ENCODE measurements at regions not wholly inside any gene's neighbourhood (a gene's known extent, or its start where the extent isn't known, plus 50 kb on each side); places are given as distances from the start of the nearest gene placed in this dataset.
A peak's percentile ranks its signal among the peaks of the same experiment; 100 is the strongest.
"Not testable (repeated sequence)": the region's sequence is repeated elsewhere in the genome, so short reads cannot be mapped to it uniquely, and the experiment has no call there.

- no peak overlapping the region for H3K27ac Mint-ChIP-seq
- H3K9me3 Mint-ChIP-seq: no peaks in the 10 kb centered on the region
- H3K36me3 Mint-ChIP-seq (ENCODE audit: insufficient read depth): no peaks in the 10 kb centered on the region
- no peaks in the 10 kb centered on the region for H3K4me1 Mint-ChIP-seq (ENCODE audit: low read depth in 2 of 2)
- H3K27me3 Mint-ChIP-seq: peaks cover 0 to 9% of the 10 kb centered on the region in 2 donors
- no peak overlapping the region for H3K4me3 Mint-ChIP-seq
- no peak for DNase-seq
- no peak for ATAC-seq (replicated peaks)
Observed at GRCh38 chr11:110514967-110515366, 85.2 kb downstream of the FDX1 start.

- H3K27me3 Mint-ChIP-seq; H3K36me3 Mint-ChIP-seq (ENCODE audit: insufficient read depth); H3K27ac Mint-ChIP-seq; H3K4me3 Mint-ChIP-seq; H3K9me3 Mint-ChIP-seq; DNase-seq; ATAC-seq (replicated peaks): not testable (repeated sequence)
- H3K4me1 Mint-ChIP-seq (ENCODE audit: low read depth in 2 of 2): peaks cover 11 to 18% of the 10 kb centered on the region in 2 donors
Observed at GRCh38 chr11:110517381-110517780, 87.6 kb downstream of the FDX1 start.

GRCh38 chr11:110518809-110519514 lies 89.2 kb downstream of the FDX1 start:
- no peak overlapping the region for H3K4me3 Mint-ChIP-seq
- no peak overlapping the region for H3K27ac Mint-ChIP-seq
- H3K9me3 Mint-ChIP-seq: no peaks in the 10 kb centered on the region
- peaks cover 24 to 31% of the 10 kb centered on the region in 2 donors for H3K4me1 Mint-ChIP-seq (ENCODE audit: low read depth in 2 of 2)
- ATAC-seq (replicated peaks) (no peak), DNase-seq (no peak)
- no peaks in the 10 kb centered on the region for H3K36me3 Mint-ChIP-seq (ENCODE audit: insufficient read depth)
- H3K27me3 Mint-ChIP-seq: peaks cover 0 to 5% of the 10 kb centered on the region in 2 donors

GRCh38 chr11:110519796-110520195 lies 90.0 kb downstream of the FDX1 start:
- ATAC-seq (replicated peaks) (no peak), DNase-seq (no peak)
- Mint-ChIP-seq H3K9me3 (no peaks in the 10 kb centered on the region), H3K27ac (no peak overlapping the region), H3K27me3 (no peaks in the 10 kb centered on the region), H3K36me3 (ENCODE audit: insufficient read depth) (no peaks in the 10 kb centered on the region), H3K4me1 (ENCODE audit: low read depth in 2 of 2) (peaks cover 32 to 39% of the 10 kb centered on the region in 2 donors), H3K4me3 (no peak overlapping the region)

GRCh38 chr11:110522471-110522870 lies 92.7 kb downstream of the FDX1 start:
- Mint-ChIP-seq H3K27me3 (no peaks in the 10 kb centered on the region), H3K9me3 (no peaks in the 10 kb centered on the region), H3K4me1 (ENCODE audit: low read depth in 2 of 2) (peaks cover 49 to 63% of the 10 kb centered on the region in 2 donors), H3K4me3 (peak overlapping the region; percentile 42 to 59), H3K27ac (peak overlapping the region; percentile 70 to 81), H3K36me3 (ENCODE audit: insufficient read depth) (no peaks in the 10 kb centered on the region)
- ATAC-seq (replicated peaks) (peak; percentile 52), DNase-seq (no peak)

- peaks cover 62 to 77% of the 10 kb centered on the region in 2 donors for H3K4me1 Mint-ChIP-seq (ENCODE audit: low read depth in 2 of 2)
- ATAC-seq (replicated peaks) (peak; percentile 58), DNase-seq (no peak)
- H3K4me3 Mint-ChIP-seq: peak overlapping the region; percentile 3 to 50
- H3K9me3 Mint-ChIP-seq: peaks cover 2 to 8% of the 10 kb centered on the region in 2 donors
- H3K27me3 Mint-ChIP-seq: no peaks in the 10 kb centered on the region
- peaks cover 4% of the 10 kb centered on the region for H3K36me3 Mint-ChIP-seq (ENCODE audit: insufficient read depth)
- H3K27ac Mint-ChIP-seq: peak overlapping the region; percentile 47 to 81
Observed at GRCh38 chr11:110524238-110524637, 94.5 kb downstream of the FDX1 start.

- Mint-ChIP-seq H3K27ac (peak overlapping the region; percentile 90 to 92), H3K9me3 (peaks cover 2 to 9% of the 10 kb centered on the region in 2 donors), H3K4me1 (ENCODE audit: low read depth in 2 of 2) (peaks cover 60 to 72% of the 10 kb centered on the region in 2 donors), H3K4me3 (peak overlapping the region; percentile 55 to 69), H3K36me3 (ENCODE audit: insufficient read depth) (peaks cover 4% of the 10 kb centered on the region), H3K27me3 (no peaks in the 10 kb centered on the region)
- DNase-seq (no peak), ATAC-seq (replicated peaks) (peak; percentile 46)
Observed at GRCh38 chr11:110525883-110526282, 96.1 kb downstream of the FDX1 start.

GRCh38 chr11:110526323-110526722 lies 96.6 kb downstream of the FDX1 start:
- Mint-ChIP-seq H3K4me3 (peak overlapping the region; percentile 55 to 69), H3K36me3 (ENCODE audit: insufficient read depth) (peaks cover 4% of the 10 kb centered on the region), H3K9me3 (peaks cover 2 to 9% of the 10 kb centered on the region in 2 donors), H3K4me1 (ENCODE audit: low read depth in 2 of 2) (peaks cover 59 to 70% of the 10 kb centered on the region in 2 donors), H3K27ac (peak overlapping the region; percentile 90 to 92), H3K27me3 (no peaks in the 10 kb centered on the region)
- DNase-seq: peak in 2 of 3 experiments; percentile 7 to 13
- peak; percentile 60 for ATAC-seq (replicated peaks)

Measured in effector memory CD8-positive, alpha-beta T cell (primary cell).